ENCODE measurements at regions not wholly inside any gene's neighbourhood (a gene's known extent, or its start where the extent isn't known, plus 50 kb on each side); places are given as distances from the start of the nearest gene placed in this dataset.

DNA sequence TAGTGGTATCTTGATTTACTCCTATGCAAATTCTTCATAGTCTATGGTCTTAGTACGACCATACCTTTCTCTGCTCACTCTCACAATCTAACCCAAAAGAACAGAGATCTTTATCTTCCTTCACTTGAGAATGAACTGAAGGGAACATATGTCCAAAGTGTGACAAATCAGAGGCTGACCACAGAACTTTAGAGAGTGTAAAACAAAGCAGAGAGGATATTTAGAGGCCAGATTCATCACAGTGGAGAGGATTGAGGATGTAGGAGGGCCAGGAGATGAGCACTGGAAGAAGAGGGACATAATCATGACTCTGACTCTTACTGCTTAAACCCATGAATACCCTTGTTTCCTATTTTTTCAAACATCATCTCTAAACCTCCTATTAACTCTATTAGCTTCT, 935.3 kb upstream of the PHF14 start:
- Histone ChIP-seq H3K27me3 (no peaks in the 10 kb centered on the region), H3K27ac (no peak overlapping the region), H3K4me1 (no peaks in the 10 kb centered on the region), H3K4me3 (no peak overlapping the region), H3K36me3 (ENCODE audit: low read depth, missing control alignments) (no peaks in the 10 kb centered on the region), H3K9me3 (no peaks in the 10 kb centered on the region)
- intact Hi-C loops (cut with DNase I; ENCODE audit: low total_unique reads): no loop called here
- TF ChIP-seq, protein P1, sequence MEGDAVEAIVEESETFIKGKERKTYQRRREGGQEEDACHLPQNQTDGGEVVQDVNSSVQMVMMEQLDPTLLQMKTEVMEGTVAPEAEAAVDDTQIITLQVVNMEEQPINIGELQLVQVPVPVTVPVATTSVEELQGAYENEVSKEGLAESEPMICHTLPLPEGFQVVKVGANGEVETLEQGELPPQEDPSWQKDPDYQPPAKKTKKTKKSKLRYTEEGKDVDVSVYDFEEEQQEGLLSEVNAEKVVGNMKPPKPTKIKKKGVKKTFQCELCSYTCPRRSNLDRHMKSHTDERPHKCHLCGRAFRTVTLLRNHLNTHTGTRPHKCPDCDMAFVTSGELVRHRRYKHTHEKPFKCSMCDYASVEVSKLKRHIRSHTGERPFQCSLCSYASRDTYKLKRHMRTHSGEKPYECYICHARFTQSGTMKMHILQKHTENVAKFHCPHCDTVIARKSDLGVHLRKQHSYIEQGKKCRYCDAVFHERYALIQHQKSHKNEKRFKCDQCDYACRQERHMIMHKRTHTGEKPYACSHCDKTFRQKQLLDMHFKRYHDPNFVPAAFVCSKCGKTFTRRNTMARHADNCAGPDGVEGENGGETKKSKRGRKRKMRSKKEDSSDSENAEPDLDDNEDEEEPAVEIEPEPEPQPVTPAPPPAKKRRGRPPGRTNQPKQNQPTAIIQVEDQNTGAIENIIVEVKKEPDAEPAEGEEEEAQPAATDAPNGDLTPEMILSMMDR (IDR thresholded peaks at IDR 0.05): no peak
- TF ChIP-seq POLR2A (IDR thresholded peaks at IDR 0.05): no peak
- DNase-seq: no peak
- 75 to 84% methylated on average over 1 of the region's 1 CpG for WGBS, 2 donors

DNA sequence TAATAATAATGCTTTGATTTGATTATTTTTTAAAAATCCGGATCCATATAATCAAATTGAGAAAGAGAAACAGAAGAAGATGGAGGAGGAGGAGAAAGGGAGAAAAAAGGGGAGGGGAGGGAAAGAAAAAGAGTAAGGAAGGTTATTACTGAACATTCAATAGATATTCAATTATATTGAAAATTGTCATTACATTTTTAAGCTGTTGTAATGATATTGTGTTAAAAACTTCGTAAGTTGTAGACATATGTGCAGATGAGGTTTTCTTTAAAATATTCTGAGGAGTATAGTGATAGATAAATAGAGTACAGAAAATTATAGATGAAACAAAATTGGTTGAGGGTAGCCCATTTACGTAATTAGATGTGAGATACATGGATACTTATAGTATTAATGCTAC, 933.0 kb upstream of the PHF14 start:
- TF ChIP-seq, protein P1 (IDR thresholded peaks at IDR 0.05): no peak
- TF ChIP-seq POLR2A (IDR thresholded peaks at IDR 0.05): no peak
- H3K27me3 ChIP-seq: no peaks in the 10 kb centered on the region
- intact Hi-C loops (cut with DNase I; ENCODE audit: low total_unique reads): no loop called here
- H3K36me3 ChIP-seq (ENCODE audit: low read depth, missing control alignments): no peaks in the 10 kb centered on the region
- H3K9me3 ChIP-seq: no peaks in the 10 kb centered on the region
- no peak for DNase-seq
- no peak overlapping the region for H3K4me3 ChIP-seq
- WGBS, 2 donors: 86 to 88% methylated on average over 3 of the region's 3 CpGs
- no peaks in the 10 kb centered on the region for H3K4me1 ChIP-seq
- no peak overlapping the region for H3K27ac ChIP-seq

DNA sequence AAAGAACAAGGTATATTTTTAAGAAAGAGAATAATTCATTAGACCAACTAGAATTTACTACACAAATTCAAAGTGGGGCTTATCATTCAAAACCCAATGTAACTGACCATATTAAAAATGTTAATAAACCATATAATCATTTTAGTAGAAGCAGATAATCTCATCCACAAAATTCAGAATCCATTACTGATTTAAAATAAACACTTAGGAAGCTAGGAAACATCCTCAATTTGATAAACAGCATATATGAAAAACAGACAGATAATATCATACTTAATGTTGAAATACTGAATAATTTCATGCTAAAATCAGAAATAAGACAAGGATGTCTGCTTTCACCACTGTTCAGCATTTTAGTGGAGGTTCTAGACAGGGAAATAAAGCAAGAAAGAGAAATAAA, 902.8 kb upstream of the PHF14 start:
- DNase-seq: no peak
- no peaks in the 10 kb centered on the region for H3K9me3 ChIP-seq
- H3K27me3 ChIP-seq: no peaks in the 10 kb centered on the region
- no peak overlapping the region for H3K4me3 ChIP-seq
- H3K27ac ChIP-seq: no peak overlapping the region
- H3K4me1 ChIP-seq: no peaks in the 10 kb centered on the region
- H3K36me3 ChIP-seq (ENCODE audit: low read depth, missing control alignments): no peaks in the 10 kb centered on the region
- intact Hi-C loops (cut with DNase I; ENCODE audit: low total_unique reads): no loop called here
- TF ChIP-seq POLR2A (IDR thresholded peaks at IDR 0.05): no peak
- TF ChIP-seq, protein P1 (IDR thresholded peaks at IDR 0.05): no peak

DNA sequence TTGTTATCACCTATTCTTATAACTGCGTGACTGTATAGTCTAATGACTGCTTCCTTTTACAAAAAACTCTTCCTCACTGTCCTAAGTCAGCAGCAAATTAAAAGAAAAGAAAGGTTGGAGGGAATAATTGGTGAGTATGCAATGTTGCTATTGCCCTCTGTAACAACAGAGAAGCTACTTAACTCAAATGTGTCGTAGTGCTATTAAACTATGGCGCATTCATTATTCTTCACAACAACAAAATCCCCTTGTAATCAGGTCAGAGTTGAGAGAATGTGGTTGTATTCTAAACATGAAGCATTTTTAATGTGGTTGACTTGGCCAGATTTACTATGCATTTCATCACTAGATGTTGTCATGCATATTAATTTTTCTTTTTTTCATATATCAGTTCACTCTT, 897.8 kb upstream of the PHF14 start:
- TF ChIP-seq, protein P1 (IDR thresholded peaks at IDR 0.05): no peak
- no peak for TF ChIP-seq POLR2A (IDR thresholded peaks at IDR 0.05)
- no peaks in the 10 kb centered on the region for H3K9me3 ChIP-seq
- H3K36me3 ChIP-seq (ENCODE audit: low read depth, missing control alignments): no peaks in the 10 kb centered on the region
- H3K27ac ChIP-seq: no peak overlapping the region
- H3K4me3 ChIP-seq: no peak overlapping the region
- H3K27me3 ChIP-seq: no peaks in the 10 kb centered on the region
- intact Hi-C loops (cut with DNase I; ENCODE audit: low total_unique reads): no loop called here
- H3K4me1 ChIP-seq: no peaks in the 10 kb centered on the region
- 85 to 90% methylated on average over 3 of the region's 3 CpGs for WGBS, 2 donors
- DNase-seq: no peak

DNA sequence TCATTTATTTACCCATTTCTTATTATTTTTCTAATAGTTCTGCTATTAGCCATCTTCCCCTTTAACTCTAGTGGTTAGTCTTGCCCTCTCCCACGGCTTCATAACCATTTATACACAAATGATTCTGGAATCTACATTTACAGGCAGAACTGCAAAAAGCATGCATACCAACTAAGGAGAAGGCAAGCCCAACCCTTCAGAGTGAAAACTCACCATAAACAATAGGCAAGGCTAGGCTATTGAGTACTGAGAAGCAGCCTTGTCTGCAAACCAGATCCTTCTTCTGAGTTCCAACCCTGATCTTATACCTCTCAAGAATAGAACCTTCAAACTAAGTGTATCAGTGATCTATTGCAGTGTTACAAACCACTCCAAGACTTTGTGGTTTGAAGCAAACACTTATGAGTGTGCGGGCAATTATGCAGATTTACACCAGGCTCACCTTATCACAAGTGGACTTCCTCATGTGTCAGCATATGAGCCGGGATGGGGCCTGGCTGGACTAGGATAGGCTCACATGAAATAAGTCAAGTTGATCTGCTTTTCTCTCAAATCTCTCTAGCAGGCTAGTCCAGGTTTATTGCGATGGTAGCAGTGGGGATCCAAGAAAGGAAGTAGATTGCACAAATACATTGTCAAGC, 896.9 kb upstream of the PHF14 start:
- Histone ChIP-seq H3K9me3 (no peaks in the 10 kb centered on the region), H3K36me3 (ENCODE audit: low read depth, missing control alignments) (no peaks in the 10 kb centered on the region), H3K4me1 (no peaks in the 10 kb centered on the region), H3K4me3 (no peak overlapping the region), H3K27me3 (no peaks in the 10 kb centered on the region), H3K27ac (no peak overlapping the region)
- TF ChIP-seq POLR2A (IDR thresholded peaks at IDR 0.05): no peak
- TF ChIP-seq, protein P1 (IDR thresholded peaks at IDR 0.05): no peak
- DNase-seq: no peak
- 85 to 88% methylated on average over 4 of the region's 4 CpGs for WGBS, 2 donors
- intact Hi-C loops (cut with DNase I; ENCODE audit: low total_unique reads): no loop called here

All from testis (tissue), 2 donors.